GM12878 (cell line): ENCODE measurements at regions not wholly inside any gene's neighbourhood (a gene's known extent, or its start where the extent isn't known, plus 50 kb on each side); places are given as distances from the start of the nearest gene placed in this dataset.

ENCODE experiments used
- DPF2 ChIP-seq: fragments of 450-650 bp; IDR thresholded peaks from 2 replicates; pipeline ENCODE4 v1.6.1; 2017; ENCODE audit warnings: mild to moderate bottlenecking
- EP300 ChIP-seq, 2 experiments: fragments of 150-350 bp in 1 of 2; IDR thresholded peaks; 2 replicates each; pipeline ENCODE4 v1.6.1; 2011 to 2012; ENCODE audit warnings: low read depth in 2 of 2, low read length in 2 of 2, borderline replicate concordance in 1 of 2, improper control_type of control experiment in 1 of 2, inconsistent platforms in 1 of 2; ENCODE audit not compliant: control insufficient read depth in 1 of 2
- EZH2 ChIP-seq: IDR thresholded peaks from 2 replicates; pipeline ENCODE4 v1.6.1; 2012; ENCODE audit warnings: low read depth, mild to moderate bottlenecking, control low read depth, inconsistent platforms, low read length, borderline replicate concordance; ENCODE audit not compliant: control insufficient read depth
- NBN ChIP-seq: fragments of 450-650 bp; IDR thresholded peaks from 2 replicates; pipeline ENCODE4 v1.6.1; 2016
- NFXL1 ChIP-seq: fragments of 450-650 bp; IDR thresholded peaks from 2 replicates; pipeline ENCODE4 v1.6.1; 2017; ENCODE audit warnings: antibody characterized with exemption, mild to moderate bottlenecking, borderline replicate concordance
- POLR2A ChIP-seq: IDR thresholded peaks from 2 replicates; pipeline ENCODE4 v1.6.1; 2011; ENCODE audit warnings: low read depth, mild to moderate bottlenecking, low read length
- TF ChIP-seq, protein P1 (sequence below): IDR thresholded peaks from 2 replicates; pipeline ENCODE4 v1.6.1; 2011; ENCODE audit warnings: borderline replicate concordance, low read depth, mild to moderate bottlenecking, moderate library complexity, mixed read lengths, low read length; ENCODE audit not compliant: insufficient read depth; ENCODE audit errors: extremely low read length
- TF ChIP-seq, protein P2 (sequence below): IDR thresholded peaks from 2 replicates; pipeline ENCODE4 v1.6.1; 2012; ENCODE audit warnings: low read depth, low read length, improper control_type of control experiment
- TF ChIP-seq, protein P3 (sequence below): fragments of 450-650 bp; IDR thresholded peaks from 2 replicates; pipeline ENCODE4 v1.6.1; 2017; ENCODE audit warnings: mild to moderate bottlenecking, moderate library complexity
- TF ChIP-seq, protein P4 (sequence below): fragments of 450-650 bp; IDR thresholded peaks from 2 replicates; pipeline ENCODE4 v1.6.1; 2016; ENCODE audit warnings: mild to moderate bottlenecking
- TF ChIP-seq, protein P5 (sequence below), 3 experiments: IDR thresholded peaks in 2 of 3; conservative IDR thresholded peaks in 1 of 3; 2 replicates each; pipeline ENCODE4 v1.5.1; 2011; ENCODE audit warnings: low read depth in 3 of 3, low read length in 3 of 3, mild to moderate bottlenecking in 3 of 3, control low read depth in 2 of 3, moderate library complexity in 2 of 3, inconsistent platforms in 1 of 3, mixed read lengths in 1 of 3; ENCODE audit not compliant: control insufficient read depth in 2 of 3, insufficient read depth in 1 of 3; ENCODE audit errors: extremely low read depth in 1 of 3

- TF ChIP-seq NBN: no peak
- TF ChIP-seq, protein P1, sequence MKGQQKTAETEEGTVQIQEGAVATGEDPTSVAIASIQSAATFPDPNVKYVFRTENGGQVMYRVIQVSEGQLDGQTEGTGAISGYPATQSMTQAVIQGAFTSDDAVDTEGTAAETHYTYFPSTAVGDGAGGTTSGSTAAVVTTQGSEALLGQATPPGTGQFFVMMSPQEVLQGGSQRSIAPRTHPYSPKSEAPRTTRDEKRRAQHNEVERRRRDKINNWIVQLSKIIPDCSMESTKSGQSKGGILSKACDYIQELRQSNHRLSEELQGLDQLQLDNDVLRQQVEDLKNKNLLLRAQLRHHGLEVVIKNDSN: no peak
- TF ChIP-seq, protein P2, sequence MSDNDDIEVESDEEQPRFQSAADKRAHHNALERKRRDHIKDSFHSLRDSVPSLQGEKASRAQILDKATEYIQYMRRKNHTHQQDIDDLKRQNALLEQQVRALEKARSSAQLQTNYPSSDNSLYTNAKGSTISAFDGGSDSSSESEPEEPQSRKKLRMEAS: no peak
- TF ChIP-seq, protein P3, sequence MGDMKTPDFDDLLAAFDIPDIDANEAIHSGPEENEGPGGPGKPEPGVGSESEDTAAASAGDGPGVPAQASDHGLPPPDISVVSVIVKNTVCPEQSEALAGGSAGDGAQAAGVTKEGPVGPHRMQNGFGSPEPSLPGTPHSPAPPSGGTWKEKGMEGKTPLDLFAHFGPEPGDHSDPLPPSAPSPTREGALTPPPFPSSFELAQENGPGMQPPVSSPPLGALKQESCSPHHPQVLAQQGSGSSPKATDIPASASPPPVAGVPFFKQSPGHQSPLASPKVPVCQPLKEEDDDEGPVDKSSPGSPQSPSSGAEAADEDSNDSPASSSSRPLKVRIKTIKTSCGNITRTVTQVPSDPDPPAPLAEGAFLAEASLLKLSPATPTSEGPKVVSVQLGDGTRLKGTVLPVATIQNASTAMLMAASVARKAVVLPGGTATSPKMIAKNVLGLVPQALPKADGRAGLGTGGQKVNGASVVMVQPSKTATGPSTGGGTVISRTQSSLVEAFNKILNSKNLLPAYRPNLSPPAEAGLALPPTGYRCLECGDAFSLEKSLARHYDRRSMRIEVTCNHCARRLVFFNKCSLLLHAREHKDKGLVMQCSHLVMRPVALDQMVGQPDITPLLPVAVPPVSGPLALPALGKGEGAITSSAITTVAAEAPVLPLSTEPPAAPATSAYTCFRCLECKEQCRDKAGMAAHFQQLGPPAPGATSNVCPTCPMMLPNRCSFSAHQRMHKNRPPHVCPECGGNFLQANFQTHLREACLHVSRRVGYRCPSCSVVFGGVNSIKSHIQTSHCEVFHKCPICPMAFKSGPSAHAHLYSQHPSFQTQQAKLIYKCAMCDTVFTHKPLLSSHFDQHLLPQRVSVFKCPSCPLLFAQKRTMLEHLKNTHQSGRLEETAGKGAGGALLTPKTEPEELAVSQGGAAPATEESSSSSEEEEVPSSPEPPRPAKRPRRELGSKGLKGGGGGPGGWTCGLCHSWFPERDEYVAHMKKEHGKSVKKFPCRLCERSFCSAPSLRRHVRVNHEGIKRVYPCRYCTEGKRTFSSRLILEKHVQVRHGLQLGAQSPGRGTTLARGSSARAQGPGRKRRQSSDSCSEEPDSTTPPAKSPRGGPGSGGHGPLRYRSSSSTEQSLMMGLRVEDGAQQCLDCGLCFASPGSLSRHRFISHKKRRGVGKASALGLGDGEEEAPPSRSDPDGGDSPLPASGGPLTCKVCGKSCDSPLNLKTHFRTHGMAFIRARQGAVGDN: no peak
- TF ChIP-seq, protein P4, sequence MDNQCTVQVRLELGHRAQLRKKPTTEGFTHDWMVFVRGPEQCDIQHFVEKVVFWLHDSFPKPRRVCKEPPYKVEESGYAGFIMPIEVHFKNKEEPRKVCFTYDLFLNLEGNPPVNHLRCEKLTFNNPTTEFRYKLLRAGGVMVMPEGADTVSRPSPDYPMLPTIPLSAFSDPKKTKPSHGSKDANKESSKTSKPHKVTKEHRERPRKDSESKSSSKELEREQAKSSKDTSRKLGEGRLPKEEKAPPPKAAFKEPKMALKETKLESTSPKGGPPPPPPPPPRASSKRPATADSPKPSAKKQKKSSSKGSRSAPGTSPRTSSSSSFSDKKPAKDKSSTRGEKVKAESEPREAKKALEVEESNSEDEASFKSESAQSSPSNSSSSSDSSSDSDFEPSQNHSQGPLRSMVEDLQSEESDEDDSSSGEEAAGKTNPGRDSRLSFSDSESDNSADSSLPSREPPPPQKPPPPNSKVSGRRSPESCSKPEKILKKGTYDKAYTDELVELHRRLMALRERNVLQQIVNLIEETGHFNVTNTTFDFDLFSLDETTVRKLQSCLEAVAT: no peak
- no peak for TF ChIP-seq EZH2
- TF ChIP-seq POLR2A: no peak
- TF ChIP-seq, protein P5, sequence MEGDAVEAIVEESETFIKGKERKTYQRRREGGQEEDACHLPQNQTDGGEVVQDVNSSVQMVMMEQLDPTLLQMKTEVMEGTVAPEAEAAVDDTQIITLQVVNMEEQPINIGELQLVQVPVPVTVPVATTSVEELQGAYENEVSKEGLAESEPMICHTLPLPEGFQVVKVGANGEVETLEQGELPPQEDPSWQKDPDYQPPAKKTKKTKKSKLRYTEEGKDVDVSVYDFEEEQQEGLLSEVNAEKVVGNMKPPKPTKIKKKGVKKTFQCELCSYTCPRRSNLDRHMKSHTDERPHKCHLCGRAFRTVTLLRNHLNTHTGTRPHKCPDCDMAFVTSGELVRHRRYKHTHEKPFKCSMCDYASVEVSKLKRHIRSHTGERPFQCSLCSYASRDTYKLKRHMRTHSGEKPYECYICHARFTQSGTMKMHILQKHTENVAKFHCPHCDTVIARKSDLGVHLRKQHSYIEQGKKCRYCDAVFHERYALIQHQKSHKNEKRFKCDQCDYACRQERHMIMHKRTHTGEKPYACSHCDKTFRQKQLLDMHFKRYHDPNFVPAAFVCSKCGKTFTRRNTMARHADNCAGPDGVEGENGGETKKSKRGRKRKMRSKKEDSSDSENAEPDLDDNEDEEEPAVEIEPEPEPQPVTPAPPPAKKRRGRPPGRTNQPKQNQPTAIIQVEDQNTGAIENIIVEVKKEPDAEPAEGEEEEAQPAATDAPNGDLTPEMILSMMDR (IDR thresholded peaks at IDR 0.05 in 2 of 3, conservative IDR thresholded peaks at IDR 0.05 in 1 of 3; ENCODE audit: control insufficient read depth in 2 of 3, extremely low read depth in 1 of 3, insufficient read depth in 1 of 3, low read depth in 3 of 3, low read length in 3 of 3): no peak
- no peak for TF ChIP-seq DPF2
- TF ChIP-seq EP300 (IDR thresholded peaks at IDR 0.05; ENCODE audit: borderline replicate concordance in 1 of 2, control insufficient read depth in 1 of 2, low read depth in 2 of 2, low read length in 2 of 2): no peak
- TF ChIP-seq NFXL1: no peak
Observed at GRCh38 chr6:84512391-84512790, 252.0 kb downstream of the TBX18 start.
